ENCODE measurements at regions not wholly inside any gene's neighbourhood (a gene's known extent, or its start where the extent isn't known, plus 50 kb on each side); places are given as distances from the start of the nearest gene placed in this dataset.

GRCh38 chr4:135072553-135072952 lies 871.0 kb upstream of the PABPC4L start:
- TF ChIP-seq TAF1 (IDR thresholded peaks at IDR 0.05; ENCODE audit: low read depth): no peak
- no peak for TF ChIP-seq YY1 (IDR thresholded peaks at IDR 0.05; ENCODE audit: low read depth)
- TF ChIP-seq TCF12 (IDR thresholded peaks at IDR 0.05; ENCODE audit: low read depth): no peak
- no peak for TF ChIP-seq USF1 (IDR thresholded peaks at IDR 0.05)
- TF ChIP-seq NFIC (IDR thresholded peaks at IDR 0.05): no peak
- no peak for TF ChIP-seq ZBTB7A (IDR thresholded peaks at IDR 0.05; ENCODE audit: low read depth)
- TF ChIP-seq TEAD4 (IDR thresholded peaks at IDR 0.05): no peak
- TF ChIP-seq FOXM1 (IDR thresholded peaks at IDR 0.05; ENCODE audit: borderline replicate concordance, low read depth): no peak
- TF ChIP-seq EP300 (IDR thresholded peaks at IDR 0.05; ENCODE audit: borderline replicate concordance): no peak
- no peak for TF ChIP-seq CREB1 (IDR thresholded peaks at IDR 0.05; ENCODE audit: low read depth)
- TF ChIP-seq MAX (IDR thresholded peaks at IDR 0.05): no peak
- TF ChIP-seq RAD21 (IDR thresholded peaks at IDR 0.05; ENCODE audit: low read depth): no peak
- TF ChIP-seq REST (IDR thresholded peaks at IDR 0.05; ENCODE audit: low read depth): no peak
- TF ChIP-seq CEBPB (IDR thresholded peaks at IDR 0.05): no peak

- TF ChIP-seq CREB1 (IDR thresholded peaks at IDR 0.05; ENCODE audit: low read depth) (no peak), RAD21 (IDR thresholded peaks at IDR 0.05; ENCODE audit: low read depth) (no peak), MAX (IDR thresholded peaks at IDR 0.05) (no peak), EP300 (IDR thresholded peaks at IDR 0.05; ENCODE audit: borderline replicate concordance) (no peak), TAF1 (IDR thresholded peaks at IDR 0.05; ENCODE audit: low read depth) (no peak), ZBTB7A (IDR thresholded peaks at IDR 0.05; ENCODE audit: low read depth) (no peak), TEAD4 (IDR thresholded peaks at IDR 0.05) (no peak), NFIC (IDR thresholded peaks at IDR 0.05) (no peak), FOXM1 (IDR thresholded peaks at IDR 0.05; ENCODE audit: borderline replicate concordance, low read depth) (no peak), USF1 (IDR thresholded peaks at IDR 0.05) (no peak), TCF12 (IDR thresholded peaks at IDR 0.05; ENCODE audit: low read depth) (no peak), CEBPB (IDR thresholded peaks at IDR 0.05) (no peak)
Measured at GRCh38 chr4:135065366-135065765, 863.8 kb upstream of the PABPC4L start.

- TF ChIP-seq TAF1 (IDR thresholded peaks at IDR 0.05; ENCODE audit: low read depth) (no peak), NFIC (IDR thresholded peaks at IDR 0.05) (no peak), FOXM1 (IDR thresholded peaks at IDR 0.05; ENCODE audit: borderline replicate concordance, low read depth) (no peak), TEAD4 (IDR thresholded peaks at IDR 0.05) (no peak)
Measured at GRCh38 chr4:135050086-135050717, 848.6 kb upstream of the PABPC4L start.

GRCh38 chr4:135032670-135033069 lies 831.1 kb upstream of the PABPC4L start:
- TF ChIP-seq REST (IDR thresholded peaks at IDR 0.05; ENCODE audit: low read depth): no peak
- TF ChIP-seq YY1 (IDR thresholded peaks at IDR 0.05; ENCODE audit: low read depth): no peak
- TF ChIP-seq EGR1 (IDR thresholded peaks at IDR 0.05): no peak
- no peak for TF ChIP-seq RAD21 (IDR thresholded peaks at IDR 0.05; ENCODE audit: low read depth)
- TF ChIP-seq ZBTB7A (IDR thresholded peaks at IDR 0.05; ENCODE audit: low read depth): no peak
- no peak for TF ChIP-seq TCF12 (IDR thresholded peaks at IDR 0.05; ENCODE audit: low read depth)
- no peak for TF ChIP-seq MAX (IDR thresholded peaks at IDR 0.05)
- no peak for TF ChIP-seq EP300 (IDR thresholded peaks at IDR 0.05; ENCODE audit: borderline replicate concordance)
- no peak for TF ChIP-seq CEBPB (IDR thresholded peaks at IDR 0.05)
- no peak for TF ChIP-seq CREB1 (IDR thresholded peaks at IDR 0.05; ENCODE audit: low read depth)
- no peak for TF ChIP-seq NFIC (IDR thresholded peaks at IDR 0.05)

GRCh38 chr4:135015771-135016170 lies 814.2 kb upstream of the PABPC4L start:
- no peak for TF ChIP-seq EGR1 (IDR thresholded peaks at IDR 0.05)
- no peak for TF ChIP-seq NFIC (IDR thresholded peaks at IDR 0.05)
- TF ChIP-seq REST (IDR thresholded peaks at IDR 0.05; ENCODE audit: low read depth): no peak
- TF ChIP-seq CREB1 (IDR thresholded peaks at IDR 0.05; ENCODE audit: low read depth): no peak
- no peak for TF ChIP-seq RAD21 (IDR thresholded peaks at IDR 0.05; ENCODE audit: low read depth)
- TF ChIP-seq MAX (IDR thresholded peaks at IDR 0.05): no peak
- TF ChIP-seq YY1 (IDR thresholded peaks at IDR 0.05; ENCODE audit: low read depth): no peak
- TF ChIP-seq TAF1 (IDR thresholded peaks at IDR 0.05; ENCODE audit: low read depth): no peak
- TF ChIP-seq ZBTB7A (IDR thresholded peaks at IDR 0.05; ENCODE audit: low read depth): no peak
- no peak for TF ChIP-seq TEAD4 (IDR thresholded peaks at IDR 0.05)
- TF ChIP-seq USF1 (IDR thresholded peaks at IDR 0.05): no peak
- TF ChIP-seq EP300 (IDR thresholded peaks at IDR 0.05; ENCODE audit: borderline replicate concordance): no peak
- TF ChIP-seq FOXM1 (IDR thresholded peaks at IDR 0.05; ENCODE audit: borderline replicate concordance, low read depth): no peak
- TF ChIP-seq TCF12 (IDR thresholded peaks at IDR 0.05; ENCODE audit: low read depth): no peak
- no peak for TF ChIP-seq CEBPB (IDR thresholded peaks at IDR 0.05)
